ENCODE measurements at regions not wholly inside any gene's neighbourhood (a gene's known extent, or its start where the extent isn't known, plus 50 kb on each side); places are given as distances from the start of the nearest gene placed in this dataset.

- Histone ChIP-seq H3K4me1 (ENCODE audit: low read depth, poor library complexity, severe bottlenecking) (no peaks in the 10 kb centered on the region), H3K4me2 (no peak overlapping the region), H3K36me3 (ENCODE audit: insufficient read depth) (no peaks in the 10 kb centered on the region), H3K4me3 (IDR thresholded peaks at IDR 0.05; ENCODE audit: insufficient read depth, low read depth, low read length) (no peak overlapping the region), H3K27ac (no peak overlapping the region), H3K27me3 (ENCODE audit: insufficient read depth, low read depth) (no peaks in the 10 kb centered on the region), H3K9ac (no peak overlapping the region), H2AFZ (ENCODE audit: low read depth) (no peak overlapping the region), H3K79me2 (ENCODE audit: insufficient read depth, low read depth) (no peaks in the 10 kb centered on the region), H4K20me1 (ENCODE audit: insufficient read depth) (no peaks in the 10 kb centered on the region)
- TF ChIP-seq CTCF (conservative IDR thresholded peaks at IDR 0.05; ENCODE audit: low read depth, low read length), result no peak
Measured at GRCh38 chr13:30816736-30817135, 81.4 kb downstream of the ALOX5AP start.

GRCh38 chr13:30818323-30818960 lies 83.1 kb downstream of the ALOX5AP start:
- Histone ChIP-seq H3K4me1 (ENCODE audit: low read depth, poor library complexity, severe bottlenecking) (no peaks in the 10 kb centered on the region), H3K9ac (no peak overlapping the region), H4K20me1 (ENCODE audit: insufficient read depth) (no peaks in the 10 kb centered on the region), H3K79me2 (ENCODE audit: insufficient read depth, low read depth) (no peaks in the 10 kb centered on the region), H3K4me2 (no peak overlapping the region), H3K36me3 (ENCODE audit: insufficient read depth) (no peaks in the 10 kb centered on the region), H3K4me3 (IDR thresholded peaks at IDR 0.05; ENCODE audit: insufficient read depth, low read depth, low read length) (no peak overlapping the region), H2AFZ (ENCODE audit: low read depth) (no peak overlapping the region), H3K27me3 (ENCODE audit: insufficient read depth, low read depth) (no peaks in the 10 kb centered on the region), H3K27ac (no peak overlapping the region)
- TF ChIP-seq CTCF (conservative IDR thresholded peaks at IDR 0.05; ENCODE audit: low read depth, low read length), result no peak

- Histone ChIP-seq H2AFZ (ENCODE audit: low read depth) (no peak overlapping the region), H3K4me1 (ENCODE audit: low read depth, poor library complexity, severe bottlenecking) (no peaks in the 10 kb centered on the region), H3K36me3 (ENCODE audit: insufficient read depth) (no peaks in the 10 kb centered on the region), H3K27ac (no peak overlapping the region), H4K20me1 (ENCODE audit: insufficient read depth) (no peaks in the 10 kb centered on the region), H3K9ac (no peak overlapping the region), H3K4me2 (no peak overlapping the region), H3K4me3 (IDR thresholded peaks at IDR 0.05; ENCODE audit: insufficient read depth, low read depth, low read length) (no peak overlapping the region), H3K79me2 (ENCODE audit: insufficient read depth, low read depth) (no peaks in the 10 kb centered on the region), H3K27me3 (ENCODE audit: insufficient read depth, low read depth) (no peaks in the 10 kb centered on the region)
- TF ChIP-seq CTCF (conservative IDR thresholded peaks at IDR 0.05; ENCODE audit: low read depth, low read length), result no peak
Measured at GRCh38 chr13:30819136-30819888, 84.0 kb downstream of the ALOX5AP start.

GRCh38 chr13:30821421-30821820 lies 84.7 kb upstream of the MEDAG start:
- Histone ChIP-seq H3K27me3 (ENCODE audit: insufficient read depth, low read depth) (no peaks in the 10 kb centered on the region), H3K79me2 (ENCODE audit: insufficient read depth, low read depth) (no peaks in the 10 kb centered on the region), H4K20me1 (ENCODE audit: insufficient read depth) (no peaks in the 10 kb centered on the region), H3K27ac (no peak overlapping the region), H2AFZ (ENCODE audit: low read depth) (no peak overlapping the region), H3K4me1 (ENCODE audit: low read depth, poor library complexity, severe bottlenecking) (no peaks in the 10 kb centered on the region), H3K4me2 (no peak overlapping the region), H3K9ac (no peak overlapping the region), H3K36me3 (ENCODE audit: insufficient read depth) (no peaks in the 10 kb centered on the region), H3K4me3 (IDR thresholded peaks at IDR 0.05; ENCODE audit: insufficient read depth, low read depth, low read length) (no peak overlapping the region)
- TF ChIP-seq CTCF (conservative IDR thresholded peaks at IDR 0.05; ENCODE audit: low read depth, low read length), result no peak

Measured in KMS-11 (cell line).